GM19463 (cell line): ENCODE measurements at regions not wholly inside any gene's neighbourhood (a gene's known extent, or its start where the extent isn't known, plus 50 kb on each side); places are given as distances from the start of the nearest gene placed in this dataset.

Source experiments
- ATAC-seq: cut with Tn5 transposase; IDR thresholded peaks from one replicate; pipeline ENCODE4 v1.9.1; 2021; ENCODE audit warnings: mild to moderate bottlenecking, moderate library complexity; ENCODE audit not compliant: unreplicated experiment

DNA sequence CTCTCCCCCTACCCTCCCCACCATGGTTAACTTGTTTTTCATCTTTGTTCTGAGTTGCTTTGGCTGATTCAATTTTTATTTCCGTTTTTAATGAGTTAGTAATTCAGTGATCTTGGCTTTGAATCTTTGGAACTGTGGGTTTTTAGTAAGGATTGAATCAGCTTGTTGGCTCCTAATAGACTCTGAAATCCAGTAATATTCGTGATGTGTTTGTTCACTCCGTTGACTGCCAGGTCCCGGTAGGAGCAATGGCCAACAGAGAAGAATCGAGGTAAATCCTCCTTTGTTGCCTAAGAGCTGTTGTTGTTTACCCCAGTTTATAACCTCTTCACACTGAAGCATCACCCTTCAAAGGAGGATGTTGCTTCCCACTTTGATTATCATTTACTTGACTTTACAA lies 92.7 kb downstream of the PCSK1 start:
- ATAC-seq: no peak

DNA sequence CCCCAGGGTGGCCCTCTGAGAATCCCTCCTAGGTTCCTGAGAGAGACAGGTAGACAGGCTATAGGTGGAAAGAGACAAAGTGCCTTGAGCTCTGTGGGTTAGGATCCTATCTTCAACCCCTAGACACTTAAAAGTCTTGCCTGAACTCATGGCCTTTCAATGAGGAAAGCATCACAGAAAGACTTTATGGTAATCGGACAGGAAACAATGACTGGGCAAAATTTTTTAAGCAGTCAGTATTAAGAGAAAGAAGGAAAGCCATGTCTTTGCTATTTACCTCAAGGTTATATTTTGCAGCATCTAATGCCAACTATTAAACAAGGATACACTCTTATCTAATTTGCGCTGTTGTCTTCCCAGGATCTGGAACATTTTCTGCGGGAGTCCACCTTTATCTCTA lies 93.2 kb downstream of the PCSK1 start:
- no peak for ATAC-seq

DNA sequence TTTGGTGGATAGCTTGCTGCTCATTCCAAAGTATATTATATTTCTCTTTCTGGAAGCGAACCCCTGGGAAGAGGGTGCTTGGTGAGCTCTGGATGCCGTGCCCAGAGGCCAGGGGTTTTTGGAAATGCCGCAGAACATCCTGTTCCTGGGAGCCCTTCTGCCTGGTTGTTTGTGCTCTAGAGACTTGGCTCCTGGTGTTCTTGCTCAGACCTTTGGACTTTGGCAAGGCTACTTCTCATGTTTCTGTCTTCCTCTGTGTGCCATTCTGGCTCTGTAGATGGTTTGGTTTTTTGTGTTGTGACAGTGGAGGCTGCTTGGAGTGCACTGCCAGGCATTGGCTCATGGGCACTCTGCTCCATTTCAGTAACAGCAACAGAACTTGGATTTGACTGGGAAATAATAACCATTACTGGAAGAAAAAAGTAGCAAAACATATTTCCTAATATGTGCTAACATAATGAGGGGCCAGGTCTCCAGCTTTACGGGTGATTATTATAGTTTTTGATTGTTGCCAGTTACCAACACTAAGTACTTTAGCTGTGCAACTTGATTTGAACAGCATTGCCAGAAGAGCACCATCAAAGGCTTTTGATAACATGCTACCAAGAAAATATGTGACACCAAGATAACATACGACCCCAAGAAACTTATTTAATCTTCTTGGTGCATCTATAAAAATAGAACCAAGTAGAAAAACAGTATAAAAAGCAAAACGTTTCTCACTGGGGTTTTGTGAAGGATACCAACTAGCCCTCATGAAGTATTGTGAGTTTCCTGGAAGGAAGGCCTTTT lies 94.2 kb downstream of the PCSK1 start:
- ATAC-seq: no peak

- no peak for ATAC-seq
These were observed 95.0 kb downstream of the PCSK1 start for GRCh38 chr5:96338091-96338490.

DNA sequence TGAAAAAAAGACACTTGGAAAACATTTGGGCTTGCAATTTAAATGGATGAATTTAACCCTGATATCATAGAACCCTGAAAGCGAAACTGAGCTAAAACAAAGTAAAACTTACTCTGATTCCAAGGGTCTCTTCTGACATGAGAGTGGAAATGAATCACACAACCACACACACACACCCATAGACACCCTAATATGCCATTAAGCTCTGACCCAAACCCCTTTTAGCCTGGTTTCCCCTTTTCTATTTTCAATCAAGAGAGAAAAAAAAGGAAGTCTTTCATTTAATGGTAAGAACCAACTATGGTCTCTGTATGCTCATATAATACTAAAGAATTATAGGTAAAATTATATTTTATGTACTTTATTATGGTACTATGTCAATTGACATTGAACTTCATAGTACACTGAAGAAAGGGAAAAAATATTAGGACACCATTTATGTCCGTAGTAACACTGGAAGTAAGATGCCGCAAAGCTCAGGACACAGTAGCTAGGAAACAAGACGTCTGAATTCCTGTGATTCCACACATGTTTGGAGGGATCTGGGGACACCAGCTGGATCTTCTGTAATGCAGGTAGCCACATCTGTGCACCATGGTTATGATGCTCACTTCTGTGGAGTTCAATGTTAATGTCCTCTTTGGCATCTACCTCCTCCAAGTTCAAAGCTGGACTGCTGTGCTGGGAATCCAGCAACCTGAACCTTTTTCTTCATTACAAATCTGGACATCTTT lies 95.8 kb downstream of the PCSK1 start:
- ATAC-seq: no peak

- peak; percentile 61 for ATAC-seq
These were observed 96.6 kb downstream of the PCSK1 start for GRCh38 chr5:96336351-96336985.

- ATAC-seq: no peak
These were observed 97.2 kb downstream of the PCSK1 start for GRCh38 chr5:96335873-96336272.

DNA sequence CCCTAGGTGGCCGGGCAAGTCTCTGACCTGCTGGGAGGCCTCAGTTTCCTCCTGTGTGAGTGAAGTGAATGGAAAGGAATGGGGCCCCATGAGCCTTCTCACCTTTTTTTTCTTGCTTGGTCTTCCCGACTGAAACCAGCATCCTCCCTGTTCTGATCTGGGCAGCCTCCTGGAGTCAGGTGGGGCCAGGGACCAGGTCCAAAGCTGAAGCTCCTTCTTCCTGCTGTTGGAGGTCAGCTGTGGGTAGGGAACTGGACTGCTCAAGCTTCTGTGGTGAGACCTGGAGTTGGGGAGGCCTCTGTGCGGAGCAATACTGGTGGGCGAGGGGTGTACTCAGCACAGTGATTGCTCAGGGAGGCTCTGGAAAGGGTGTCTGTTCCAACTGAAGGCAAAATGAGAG lies 99.7 kb downstream of the PCSK1 start:
- no peak for ATAC-seq

- no peak for ATAC-seq
These were observed 100.3 kb downstream of the PCSK1 start for GRCh38 chr5:96332535-96333366.

DNA sequence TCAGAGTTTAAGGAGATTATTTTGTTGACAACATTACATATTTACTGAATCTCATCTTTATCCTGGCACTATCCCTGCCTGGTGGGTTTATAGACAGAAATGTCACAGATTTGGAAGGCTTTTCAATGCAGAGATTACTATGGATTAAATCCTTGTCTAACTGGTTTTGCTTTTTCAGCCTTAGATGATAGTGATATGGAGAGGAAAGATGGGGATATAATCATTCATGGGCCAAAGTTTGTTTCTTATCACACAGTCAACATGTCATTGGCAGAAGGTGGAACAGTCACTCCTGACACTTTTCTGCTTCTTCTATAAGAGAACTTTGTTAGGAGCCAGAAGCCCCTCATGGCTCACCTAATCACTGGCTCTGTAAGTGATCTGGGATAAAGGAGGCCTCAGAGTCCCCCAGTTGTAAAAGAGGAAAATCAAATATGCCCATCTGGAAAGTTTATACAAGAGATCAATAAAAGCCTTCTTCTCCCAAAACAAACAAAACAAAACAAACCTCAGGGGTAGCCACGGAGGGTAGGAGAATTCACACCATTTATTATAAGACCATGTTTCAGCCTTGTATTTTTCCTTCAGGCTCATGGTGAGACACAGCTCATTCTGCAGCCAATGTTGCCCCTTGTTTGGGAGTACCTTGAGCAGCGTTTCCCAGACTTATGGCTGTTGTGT lies 101.2 kb downstream of the PCSK1 start:
- no peak for ATAC-seq

DNA sequence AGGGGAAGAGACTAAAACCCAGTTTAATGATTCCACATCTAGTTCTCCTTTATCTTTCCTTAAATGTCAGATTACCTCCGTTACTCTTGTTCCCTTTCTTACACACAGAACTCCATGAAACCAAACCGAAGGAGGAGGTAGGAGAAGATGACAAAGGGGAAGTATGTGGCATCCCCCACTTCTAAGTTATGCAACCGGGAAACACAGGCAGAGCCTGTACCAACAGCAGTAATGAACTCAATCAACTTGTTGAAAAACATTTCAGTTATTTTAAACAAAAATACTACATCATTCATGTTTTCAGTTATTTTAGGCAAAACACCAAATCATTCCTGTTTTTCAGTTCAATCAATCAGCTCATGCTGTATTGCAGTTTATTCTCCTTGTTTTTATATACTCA lies 101.8 kb downstream of the PCSK1 start:
- no peak for ATAC-seq

GRCh38 chr5:96330530-96331140 lies 102.4 kb downstream of the PCSK1 start:
- no peak for ATAC-seq

GRCh38 chr5:96329886-96330529 lies 103.0 kb downstream of the PCSK1 start:
- ATAC-seq: no peak

- no peak for ATAC-seq
These were observed 103.8 kb downstream of the PCSK1 start for GRCh38 chr5:96329289-96329688.

GRCh38 chr5:96327722-96328121 lies 105.3 kb downstream of the PCSK1 start:
- no peak for ATAC-seq

DNA sequence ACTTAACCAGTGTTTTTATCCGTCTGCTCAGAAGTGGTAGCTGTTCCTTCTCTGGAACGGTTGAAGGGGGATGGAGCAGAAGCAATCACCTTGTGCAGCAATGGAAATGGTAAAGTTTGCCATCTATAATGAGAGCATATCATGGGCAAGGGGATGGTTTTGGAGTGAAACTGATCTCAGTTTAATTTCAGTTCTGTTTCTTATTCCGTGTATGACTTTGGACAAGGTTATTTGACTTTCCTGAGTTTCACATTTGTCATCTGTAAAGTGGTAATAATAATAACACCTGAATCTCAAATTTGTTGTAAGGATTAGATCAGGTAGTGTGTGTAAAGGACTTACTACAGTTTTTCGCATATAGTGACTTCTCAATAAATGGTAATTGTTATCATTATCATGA lies 106.1 kb downstream of the PCSK1 start:
- peak; percentile 82 for ATAC-seq

DNA sequence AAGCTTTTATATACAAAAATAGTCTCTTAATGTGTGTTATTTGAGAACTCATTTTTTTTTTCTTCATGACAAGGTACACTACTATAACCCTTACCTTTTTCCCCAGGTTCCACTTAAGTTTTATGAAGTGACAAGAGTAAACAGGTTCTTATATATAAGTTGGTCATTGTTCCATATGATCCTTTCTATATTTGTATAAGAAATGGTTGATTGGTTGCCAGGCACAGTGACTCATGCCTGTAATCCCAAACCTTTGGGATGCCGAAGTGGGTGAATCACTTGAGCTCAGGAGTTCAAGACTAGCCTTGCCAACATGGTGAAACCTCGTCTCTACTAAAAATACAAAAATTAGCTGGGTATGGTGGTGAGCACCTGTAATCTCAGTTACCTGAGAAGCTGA lies 108.3 kb downstream of the PCSK1 start:
- no peak for ATAC-seq

- no peak for ATAC-seq
These were observed 110.2 kb downstream of the PCSK1 start for GRCh38 chr5:96322865-96323264.

- no peak for ATAC-seq
These were observed 110.8 kb downstream of the PCSK1 start for GRCh38 chr5:96322217-96322616.

GRCh38 chr5:96321345-96321744 lies 111.7 kb downstream of the PCSK1 start:
- no peak for ATAC-seq
